Activated CD4-positive, alpha-beta memory T cell treated with anti-CD3 and anti-CD28 coated beads, Interleukin-2, amount 10 ng/mL, durations not matched to agents 7 days and 5 days (primary cell): ENCODE measurements at regions not wholly inside any gene's neighbourhood (a gene's known extent, or its start where the extent isn't known, plus 50 kb on each side); places are given as distances from the start of the nearest gene placed in this dataset.

Experiments used
- CTCF ChIA-PET: fragments of 350-600 bp; sonication (Branson Sonifier 250); formaldehyde crosslinking; loops from one replicate; lab custom pipeline; 2021; ENCODE audit warnings: antibody characterized with exemption, inconsistent platforms; lab: Charles Lee
- POLR2A ChIA-PET: fragments of 350-600 bp; sonication (Branson Sonifier 250); formaldehyde crosslinking; loops from one replicate; lab custom pipeline; 2021; ENCODE audit warnings: antibody characterized with exemption; lab: Charles Lee
- DNase-seq: peaks from one replicate; pipeline ENCODE4 v3.0.0-alpha.2; 2020
- H3K27ac Mint-ChIP-seq: one replicate; pipeline ENCODE4 v1.8.0; 2021; ENCODE audit warnings: mild to moderate bottlenecking, mixed read lengths
- H3K27me3 Mint-ChIP-seq: one replicate; pipeline ENCODE4 v1.8.0; 2021; ENCODE audit warnings: mixed read lengths
- H3K36me3 Mint-ChIP-seq: one replicate; pipeline ENCODE4 v1.8.0; 2021; ENCODE audit warnings: low read depth, mixed read lengths
- H3K4me1 Mint-ChIP-seq: one replicate; pipeline ENCODE4 v1.8.0; 2021; ENCODE audit warnings: mixed read lengths
- H3K4me3 Mint-ChIP-seq: one replicate; pipeline ENCODE4 v1.8.0; 2021; ENCODE audit warnings: mild to moderate bottlenecking, mixed read lengths
- H3K9me3 Mint-ChIP-seq: one replicate; pipeline ENCODE4 v1.8.0; 2021; ENCODE audit warnings: mixed read lengths

DNA sequence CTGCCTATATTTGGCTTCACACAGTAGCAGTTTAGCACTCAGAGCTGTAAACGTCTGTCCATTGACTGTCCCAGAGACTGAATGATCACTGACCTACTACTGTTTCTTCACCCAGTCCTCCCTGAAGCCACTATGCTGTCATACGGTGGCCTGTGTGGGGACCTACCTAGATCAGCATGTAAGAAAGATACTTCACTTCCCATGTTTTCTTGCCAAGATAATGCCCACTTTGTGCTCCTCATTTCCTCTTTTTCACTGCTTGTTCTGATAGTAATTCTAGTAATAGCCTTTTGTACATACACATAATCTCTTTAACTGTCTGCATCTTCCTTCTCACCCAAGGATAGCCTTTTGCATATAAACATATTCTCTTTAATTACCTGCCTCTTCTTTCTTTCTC, 109.9 kb upstream of the TIAM2 start:
- ChIA-PET POLR2A (no interaction called here), CTCF (no interaction called here)
- H3K27ac Mint-ChIP-seq = no peak overlapping the region
- H3K36me3 Mint-ChIP-seq = no peaks in the 10 kb centered on the region
- H3K4me1 Mint-ChIP-seq = no peaks in the 10 kb centered on the region
- no peak for DNase-seq
- no peak overlapping the region for H3K4me3 Mint-ChIP-seq
- no peaks in the 10 kb centered on the region for H3K9me3 Mint-ChIP-seq
- no peaks in the 10 kb centered on the region for H3K27me3 Mint-ChIP-seq

GRCh38 chr6:154886016-154886415, 109.1 kb upstream of the TIAM2 start:
- DNase-seq = no peak
- Mint-ChIP-seq H3K4me1 (no peaks in the 10 kb centered on the region), H3K9me3 (no peaks in the 10 kb centered on the region), H3K27ac (no peak overlapping the region), H3K36me3 (no peaks in the 10 kb centered on the region), H3K27me3 (no peaks in the 10 kb centered on the region), H3K4me3 (no peak overlapping the region)
- ChIA-PET CTCF (no interaction called here), POLR2A (no interaction called here)

DNA sequence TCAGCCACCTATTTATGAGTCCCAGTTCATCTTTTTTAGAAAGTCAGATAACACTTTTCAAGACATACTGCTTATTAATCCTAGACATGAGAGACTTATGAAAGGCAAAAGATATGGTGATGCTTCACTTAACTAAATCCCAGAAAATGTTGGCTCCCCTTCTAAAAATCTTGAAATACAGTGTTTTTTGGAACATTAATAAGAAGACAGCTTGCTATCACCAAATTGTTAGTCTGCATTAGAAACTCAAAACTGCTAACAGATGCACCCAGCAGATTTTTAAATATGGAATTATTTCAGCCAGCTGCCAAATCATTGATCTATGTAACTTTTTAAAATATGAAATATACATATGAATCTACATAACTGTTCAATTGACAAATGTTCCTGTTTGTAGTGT, 108.6 kb upstream of the TIAM2 start:
- no peaks in the 10 kb centered on the region for H3K9me3 Mint-ChIP-seq
- no peaks in the 10 kb centered on the region for H3K36me3 Mint-ChIP-seq

DNA sequence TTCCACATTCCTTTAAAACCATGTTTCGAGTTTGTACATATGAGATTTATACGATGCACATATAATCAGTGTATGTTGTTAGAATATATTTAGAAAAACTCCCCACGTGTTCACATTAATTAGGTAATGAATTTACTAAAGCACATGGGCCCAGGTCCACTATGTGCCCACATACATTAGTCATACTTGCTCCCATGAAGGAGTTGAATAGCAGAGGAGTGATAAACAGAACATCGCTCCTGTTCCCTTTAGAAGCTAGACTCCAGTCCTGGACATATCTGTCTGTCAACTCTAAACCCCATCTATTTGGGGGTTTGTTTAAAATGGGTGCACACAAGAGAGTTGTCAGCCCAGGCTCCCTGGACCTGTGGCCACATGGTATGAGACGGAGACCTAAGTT, 108.1 kb upstream of the TIAM2 start:
- Mint-ChIP-seq H3K36me3 (no peaks in the 10 kb centered on the region), H3K27ac (no peak overlapping the region), H3K4me1 (no peaks in the 10 kb centered on the region), H3K9me3 (no peaks in the 10 kb centered on the region), H3K4me3 (no peak overlapping the region), H3K27me3 (no peaks in the 10 kb centered on the region)
- DNase-seq = no peak
- POLR2A ChIA-PET = no interaction called here
- CTCF ChIA-PET = interaction anchor here (1.4 kb wide), 1 partner anchor 10 kb away, joined by 3 read pairs; no protein-coding TSS in a partner anchor

More for the DNA sequence above, 108.6 kb upstream of the TIAM2 start:
- ChIA-PET POLR2A (no interaction called here), CTCF (interaction anchor here (1.4 kb wide), 1 partner anchor 10 kb away, joined by 3 read pairs; no protein-coding TSS in a partner anchor)
- Mint-ChIP-seq H3K27ac (no peak overlapping the region), H3K4me1 (no peaks in the 10 kb centered on the region), H3K27me3 (no peaks in the 10 kb centered on the region), H3K4me3 (no peak overlapping the region)
- no peak for DNase-seq

DNA sequence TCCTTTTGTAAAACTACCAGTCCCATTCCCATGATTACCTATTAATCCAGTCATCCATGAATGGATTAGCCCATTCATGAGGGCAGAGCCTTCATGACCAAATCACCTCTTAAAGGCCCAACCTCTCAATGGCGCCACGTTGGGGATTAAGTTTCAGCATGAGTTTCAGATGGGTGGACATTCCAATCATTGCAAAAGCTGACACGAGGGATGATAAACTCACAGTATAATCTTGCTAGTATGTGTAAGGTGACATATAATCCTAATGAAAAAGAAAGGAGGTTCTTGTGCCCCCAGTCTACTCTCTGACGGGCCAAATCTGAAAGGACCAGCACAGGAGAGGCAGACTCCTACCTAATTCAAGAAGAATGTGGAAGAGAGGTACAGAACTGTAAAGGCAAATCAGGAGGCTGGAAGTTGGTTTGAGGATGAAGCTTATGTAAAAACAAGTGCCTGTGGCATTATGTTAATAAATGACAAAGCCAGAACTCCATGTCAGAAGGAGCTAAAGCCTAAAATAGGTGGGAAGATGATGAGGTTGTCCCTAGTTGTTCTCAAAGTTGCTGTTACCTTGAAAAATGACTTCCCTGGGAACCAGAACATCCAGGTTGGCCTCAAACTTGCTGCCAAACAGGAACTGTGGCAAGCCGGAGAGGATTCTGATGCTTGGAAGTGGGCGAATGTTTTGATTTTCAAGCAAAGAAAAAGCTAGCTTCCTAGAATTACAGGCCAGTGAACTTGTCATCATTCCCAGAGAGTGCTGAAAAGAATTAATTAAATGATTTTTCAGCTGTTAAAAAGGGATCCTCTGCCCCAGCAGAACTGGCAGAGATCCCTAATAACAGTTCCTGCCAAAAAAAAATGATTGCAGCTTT, 106.5 kb upstream of the TIAM2 start:
- no peaks in the 10 kb centered on the region for H3K4me1 Mint-ChIP-seq
- H3K27me3 Mint-ChIP-seq = no peaks in the 10 kb centered on the region
- ChIA-PET CTCF (no interaction called here), POLR2A (no interaction called here)
- H3K36me3 Mint-ChIP-seq = no peaks in the 10 kb centered on the region
- H3K27ac Mint-ChIP-seq = no peak overlapping the region
- DNase-seq = no peak
- H3K9me3 Mint-ChIP-seq = no peaks in the 10 kb centered on the region
- no peak overlapping the region for H3K4me3 Mint-ChIP-seq

- H3K4me3 Mint-ChIP-seq = no peak overlapping the region
- no peaks in the 10 kb centered on the region for H3K36me3 Mint-ChIP-seq
- no peak overlapping the region for H3K27ac Mint-ChIP-seq
Measured at GRCh38 chr6:154890874-154891273, 104.2 kb upstream of the TIAM2 start.

DNA sequence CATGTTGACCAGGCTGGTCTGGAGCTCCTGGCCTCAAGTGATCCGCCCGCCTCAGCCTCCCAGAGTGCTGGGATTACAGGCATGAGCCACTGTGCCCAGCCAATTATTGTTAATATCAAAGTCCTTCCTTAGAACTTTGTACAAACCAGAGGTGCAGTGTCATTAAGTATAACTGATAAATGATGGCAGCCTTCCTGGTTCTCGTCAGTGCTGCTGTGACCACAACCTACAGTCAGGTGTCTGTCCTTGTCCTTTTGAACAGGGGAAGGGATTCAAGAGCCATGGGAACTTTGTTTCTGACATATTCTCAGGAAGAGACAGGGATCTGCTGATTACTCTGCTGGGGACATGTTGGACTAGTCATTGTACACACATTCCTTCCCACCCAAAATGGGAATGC, 103.2 kb upstream of the TIAM2 start:
- Mint-ChIP-seq H3K4me1 (no peaks in the 10 kb centered on the region), H3K36me3 (no peaks in the 10 kb centered on the region), H3K4me3 (no peak overlapping the region), H3K27ac (no peak overlapping the region), H3K9me3 (no peaks in the 10 kb centered on the region), H3K27me3 (no peaks in the 10 kb centered on the region)
- ChIA-PET CTCF (no interaction called here), POLR2A (no interaction called here)
- no peak for DNase-seq

More at GRCh38 chr6:154890874-154891273, 104.2 kb upstream of the TIAM2 start:
- H3K27me3 Mint-ChIP-seq = no peaks in the 10 kb centered on the region
- no peak for DNase-seq
- ChIA-PET CTCF (interaction anchor here (0.7 kb wide), 1 partner anchor 106 kb away, joined by 3 read pairs; no protein-coding TSS in a partner anchor), POLR2A (no interaction called here)
- no peaks in the 10 kb centered on the region for H3K4me1 Mint-ChIP-seq
- no peaks in the 10 kb centered on the region for H3K9me3 Mint-ChIP-seq

GRCh38 chr6:154893917-154894316, 101.2 kb upstream of the TIAM2 start:
- no peak for DNase-seq
- Mint-ChIP-seq H3K4me1 (no peaks in the 10 kb centered on the region), H3K4me3 (no peak overlapping the region), H3K27me3 (no peaks in the 10 kb centered on the region), H3K27ac (no peak overlapping the region), H3K36me3 (no peaks in the 10 kb centered on the region), H3K9me3 (no peaks in the 10 kb centered on the region)
- POLR2A ChIA-PET = no interaction called here
- CTCF ChIA-PET = interaction anchor here (1.0 kb wide), 1 partner anchor 26 kb away, joined by 4 read pairs; no protein-coding TSS in a partner anchor

- Mint-ChIP-seq H3K27me3 (no peaks in the 10 kb centered on the region), H3K4me1 (no peaks in the 10 kb centered on the region), H3K36me3 (no peaks in the 10 kb centered on the region), H3K9me3 (no peaks in the 10 kb centered on the region), H3K27ac (no peak overlapping the region), H3K4me3 (no peak overlapping the region)
- no peak for DNase-seq
- ChIA-PET CTCF (interaction anchor here (1.3 kb wide), 1 partner anchor 32 kb away, joined by 3 read pairs; no protein-coding TSS in a partner anchor), POLR2A (no interaction called here)
Measured at GRCh38 chr6:154894902-154895301, 100.2 kb upstream of the TIAM2 start.

- no peak for DNase-seq
- Mint-ChIP-seq H3K27me3 (no peaks in the 10 kb centered on the region), H3K9me3 (no peaks in the 10 kb centered on the region), H3K36me3 (no peaks in the 10 kb centered on the region), H3K4me1 (no peaks in the 10 kb centered on the region), H3K27ac (no peak overlapping the region), H3K4me3 (no peak overlapping the region)
- ChIA-PET CTCF (no interaction called here), POLR2A (no interaction called here)
Measured at GRCh38 chr6:154895841-154896240, 99.3 kb upstream of the TIAM2 start.

- Mint-ChIP-seq H3K27me3 (no peaks in the 10 kb centered on the region), H3K36me3 (no peaks in the 10 kb centered on the region), H3K9me3 (no peaks in the 10 kb centered on the region), H3K4me3 (no peak overlapping the region), H3K27ac (no peak overlapping the region), H3K4me1 (no peaks in the 10 kb centered on the region)
- ChIA-PET CTCF (no interaction called here), POLR2A (no interaction called here)
- no peak for DNase-seq
Measured at GRCh38 chr6:154898821-154899220, 96.3 kb upstream of the TIAM2 start.

- H3K36me3 Mint-ChIP-seq = no peaks in the 10 kb centered on the region
- CTCF ChIA-PET = interaction anchor here (1.0 kb wide), 1 partner anchor 272 kb away, joined by 3 read pairs; no protein-coding TSS in a partner anchor
- H3K4me1 Mint-ChIP-seq = no peaks in the 10 kb centered on the region
- H3K27me3 Mint-ChIP-seq = no peaks in the 10 kb centered on the region
- no peak overlapping the region for H3K4me3 Mint-ChIP-seq
- no peak for DNase-seq
- peak overlapping the region; percentile 16 for H3K27ac Mint-ChIP-seq
- POLR2A ChIA-PET = no interaction called here
- H3K9me3 Mint-ChIP-seq = no peaks in the 10 kb centered on the region
Measured at GRCh38 chr6:154899824-154900463, 95.2 kb upstream of the TIAM2 start.

GRCh38 chr6:154901876-154902552, 93.1 kb upstream of the TIAM2 start:
- H3K4me3 Mint-ChIP-seq = no peak overlapping the region
- H3K27ac Mint-ChIP-seq = no peak overlapping the region
- H3K27me3 Mint-ChIP-seq = no peaks in the 10 kb centered on the region
- POLR2A ChIA-PET = no interaction called here
- no peaks in the 10 kb centered on the region for H3K9me3 Mint-ChIP-seq
- no peak for DNase-seq
- H3K4me1 Mint-ChIP-seq = no peaks in the 10 kb centered on the region
- no peaks in the 10 kb centered on the region for H3K36me3 Mint-ChIP-seq
- CTCF ChIA-PET = no interaction called here
